Ectodermal cell (in vitro differentiated cells): ENCODE measurements at regions not wholly inside any gene's neighbourhood (a gene's known extent, or its start where the extent isn't known, plus 50 kb on each side); places are given as distances from the start of the nearest gene placed in this dataset.

Source experiments
- H3K27ac ChIP-seq: 2 replicates; pipeline ENCODE4 v1.7.0; 2013; ENCODE audit warnings: mild to moderate bottlenecking, low read depth, low read length; ENCODE audit not compliant: insufficient read depth, poor library complexity, severe bottlenecking
- H3K27me3 ChIP-seq: 2 replicates; pipeline ENCODE4 v1.7.0; 2013; ENCODE audit warnings: mild to moderate bottlenecking, low read length; ENCODE audit not compliant: insufficient read depth, control insufficient read depth, poor library complexity, severe bottlenecking
- H3K36me3 ChIP-seq: one replicate; pipeline ENCODE4 v1.7.0; 2013; ENCODE audit warnings: low read length; ENCODE audit not compliant: control insufficient read depth, insufficient read depth
- H3K4me1 ChIP-seq: one replicate; pipeline ENCODE4 v1.7.0; 2013; ENCODE audit warnings: low read length; ENCODE audit not compliant: control insufficient read depth, insufficient read depth
- H3K4me3 ChIP-seq: 2 replicates; pipeline ENCODE4 v1.7.0; 2013; ENCODE audit warnings: low read depth, low read length, control low read depth; ENCODE audit not compliant: insufficient read depth
- H3K9me3 ChIP-seq: 2 replicates; pipeline ENCODE4 v1.7.0; 2013; ENCODE audit warnings: mild to moderate bottlenecking, low read length, moderate library complexity; ENCODE audit not compliant: control insufficient read depth
- WGBS, 2 experiments: methylation state at CpG; one replicate each; pipeline ENCODE4 v1.1.7; 2013; ENCODE audit warnings: missing lambda C conversion rate in 2 of 2; 5-methylcytosine and 5-hydroxymethylcytosine counted together

DNA sequence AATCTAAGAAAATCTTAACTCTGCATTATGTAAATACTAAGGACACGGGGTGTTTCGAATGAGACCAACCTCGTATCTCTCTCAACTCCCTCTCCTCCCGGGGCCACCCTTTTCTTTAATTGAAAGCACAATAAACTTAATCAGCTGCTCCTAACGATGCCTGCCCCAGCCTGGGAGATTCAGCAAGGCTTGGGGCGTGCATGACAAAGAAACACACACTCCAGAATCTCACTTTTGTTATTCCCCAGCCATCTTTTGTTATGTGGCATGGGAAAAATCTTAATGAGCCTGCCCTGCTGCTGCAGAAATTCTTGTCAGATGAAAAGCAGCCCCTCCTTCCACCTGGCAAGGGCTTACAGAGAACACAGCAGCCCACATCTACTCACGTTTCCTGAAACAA is 117.4 kb downstream of the TTLL2 start:
- WGBS, 2 experiments = 0% methylated on average over 7 of the region's 7 CpGs
- Histone ChIP-seq H3K4me1 (peaks cover 52% of the 10 kb centered on the region), H3K36me3 (no peaks in the 10 kb centered on the region), H3K27me3 (no peaks in the 10 kb centered on the region), H3K4me3 (no peak overlapping the region), H3K27ac (peak overlapping the region; percentile 96), H3K9me3 (no peaks in the 10 kb centered on the region)

DNA sequence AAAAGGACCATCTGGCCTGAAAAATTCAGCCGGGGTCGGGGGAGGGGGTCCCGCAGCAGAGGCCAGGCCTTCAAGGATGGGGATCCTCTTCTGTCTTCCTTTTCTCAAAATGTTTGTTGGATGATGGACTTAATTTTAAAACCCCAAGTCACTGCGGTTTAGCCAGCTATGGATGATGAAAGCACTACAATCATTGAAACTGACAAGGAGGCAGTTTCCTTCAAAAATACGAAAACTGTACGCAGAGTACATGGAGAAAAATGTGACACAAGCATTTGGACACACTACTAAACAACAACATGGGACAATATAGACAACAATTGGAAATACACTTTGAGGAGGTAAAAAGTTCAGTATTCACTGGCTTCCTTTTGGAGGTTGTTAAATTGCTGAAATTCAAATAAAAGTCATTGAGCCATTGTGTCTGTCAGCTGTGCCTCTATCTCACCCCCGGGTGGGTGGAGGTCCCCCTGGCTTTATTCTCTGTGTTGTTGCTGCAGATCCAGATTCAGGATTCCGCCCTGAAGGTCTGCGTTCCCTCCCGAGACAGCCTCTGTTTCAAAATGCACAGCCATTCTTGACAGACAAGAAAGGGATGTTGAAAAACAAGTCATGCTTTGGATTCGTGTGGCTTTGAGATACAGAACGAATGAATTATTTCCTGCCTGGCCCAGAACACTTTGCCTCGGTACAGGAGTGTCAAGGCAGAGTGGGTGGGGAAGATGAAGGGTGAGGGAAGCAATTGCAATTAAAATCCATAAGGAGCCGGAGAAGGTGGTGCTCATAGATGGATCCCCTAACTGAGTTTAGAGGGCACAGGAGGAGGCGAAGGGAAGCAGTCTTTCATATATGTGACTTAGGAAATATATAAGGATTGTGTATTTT is 118.2 kb downstream of the TTLL2 start:
- no peaks in the 10 kb centered on the region for H3K36me3 ChIP-seq
- H3K4me1 ChIP-seq = peaks cover 53% of the 10 kb centered on the region
- no peaks in the 10 kb centered on the region for H3K27me3 ChIP-seq
- WGBS, 2 experiments = 40% methylated on average over 15 of the region's 15 CpGs
- H3K4me3 ChIP-seq = no peak overlapping the region
- no peaks in the 10 kb centered on the region for H3K9me3 ChIP-seq
- H3K27ac ChIP-seq = peak overlapping the region; percentile 96

DNA sequence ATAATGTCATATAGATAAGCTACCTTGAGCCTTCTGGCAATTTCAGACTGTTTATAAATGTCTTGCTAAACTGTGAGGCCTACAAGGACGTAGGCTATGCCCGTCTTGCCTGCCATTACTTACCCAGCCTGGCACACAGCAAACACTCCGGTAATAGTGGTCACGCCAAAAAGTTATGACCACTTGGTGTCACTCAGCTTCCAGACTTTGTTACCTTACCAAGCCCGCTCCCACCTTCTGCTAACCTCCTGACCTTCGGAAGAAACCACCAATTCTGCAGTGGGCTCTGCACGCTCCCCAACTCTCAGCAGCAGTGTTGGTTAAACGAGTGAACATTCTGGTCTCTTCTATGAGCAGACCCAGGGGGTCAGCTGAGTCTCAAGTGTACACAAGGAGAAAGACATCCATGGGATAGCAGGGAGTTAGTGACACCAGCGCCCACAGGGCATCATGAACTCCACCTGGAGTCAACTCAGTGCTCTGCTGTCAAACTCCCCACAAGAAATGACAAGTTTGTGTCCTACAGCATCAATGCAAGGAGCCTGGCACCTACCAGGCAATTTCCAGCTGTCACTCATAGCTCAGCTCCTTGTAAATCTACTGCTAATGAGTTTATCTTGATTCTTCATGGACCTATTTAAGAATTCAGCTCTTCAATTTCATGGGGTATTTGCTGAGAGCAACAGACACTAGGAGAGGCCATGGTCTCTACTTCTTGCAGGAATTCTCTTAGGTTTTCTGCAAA is 119.9 kb downstream of the TTLL2 start:
- no peak overlapping the region for H3K4me3 ChIP-seq
- H3K4me1 ChIP-seq = peaks cover 53% of the 10 kb centered on the region
- no peak overlapping the region for H3K27ac ChIP-seq
- 92 to 94% methylated on average over 9 of the region's 9 CpGs for WGBS, 2 experiments
- H3K27me3 ChIP-seq = no peaks in the 10 kb centered on the region
- H3K36me3 ChIP-seq = no peaks in the 10 kb centered on the region
- no peaks in the 10 kb centered on the region for H3K9me3 ChIP-seq

DNA sequence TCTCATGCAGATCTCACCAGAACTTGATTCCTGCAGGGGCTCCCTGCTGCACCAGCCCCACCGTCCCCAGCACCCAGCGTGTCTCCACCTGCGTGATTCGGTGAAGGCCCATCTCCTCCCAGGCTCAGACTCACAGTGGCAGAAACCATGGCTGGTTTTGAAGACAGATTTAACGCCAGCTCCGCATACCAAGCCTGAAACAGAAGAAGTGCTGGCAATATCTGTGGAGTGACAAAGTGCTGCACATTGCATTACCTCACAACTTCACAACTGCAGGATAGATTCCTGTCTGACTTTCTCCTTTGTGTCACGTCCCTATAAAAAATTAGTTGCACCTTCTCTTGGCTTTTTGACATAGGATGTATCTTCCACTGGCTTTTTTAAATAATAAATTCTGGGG is 120.7 kb downstream of the TTLL2 start:
- Histone ChIP-seq H3K27ac (no peak overlapping the region), H3K9me3 (no peaks in the 10 kb centered on the region), H3K27me3 (no peaks in the 10 kb centered on the region), H3K4me1 (peaks cover 53% of the 10 kb centered on the region), H3K36me3 (no peaks in the 10 kb centered on the region), H3K4me3 (no peak overlapping the region)
- 73 to 75% methylated on average over 7 of the region's 7 CpGs for WGBS, 2 experiments

DNA sequence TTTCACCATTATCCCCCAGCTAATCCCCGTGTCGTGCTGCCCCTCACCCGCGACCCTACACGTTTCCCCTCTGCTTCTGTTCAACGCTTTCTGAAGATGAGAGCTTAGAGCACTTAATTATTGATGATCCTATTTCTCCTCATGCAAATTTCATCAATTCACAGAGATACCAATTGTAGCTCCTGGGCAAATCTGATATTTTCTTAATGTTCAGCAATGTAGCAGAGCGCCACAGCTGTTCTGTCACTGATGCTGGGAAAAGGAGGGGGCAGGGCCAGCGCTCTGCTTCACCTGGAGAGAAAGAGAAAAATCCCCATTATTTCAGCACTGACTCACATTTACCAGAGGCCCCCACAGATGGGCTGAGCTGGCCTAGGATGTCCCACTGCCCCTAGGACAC is 121.2 kb downstream of the TTLL2 start:
- Histone ChIP-seq H3K9me3 (no peaks in the 10 kb centered on the region), H3K27ac (no peak overlapping the region), H3K27me3 (no peaks in the 10 kb centered on the region), H3K4me3 (no peak overlapping the region), H3K4me1 (peaks cover 49% of the 10 kb centered on the region), H3K36me3 (no peaks in the 10 kb centered on the region)
- WGBS, 2 experiments = 68 to 71% methylated on average over 8 of the region's 8 CpGs

DNA sequence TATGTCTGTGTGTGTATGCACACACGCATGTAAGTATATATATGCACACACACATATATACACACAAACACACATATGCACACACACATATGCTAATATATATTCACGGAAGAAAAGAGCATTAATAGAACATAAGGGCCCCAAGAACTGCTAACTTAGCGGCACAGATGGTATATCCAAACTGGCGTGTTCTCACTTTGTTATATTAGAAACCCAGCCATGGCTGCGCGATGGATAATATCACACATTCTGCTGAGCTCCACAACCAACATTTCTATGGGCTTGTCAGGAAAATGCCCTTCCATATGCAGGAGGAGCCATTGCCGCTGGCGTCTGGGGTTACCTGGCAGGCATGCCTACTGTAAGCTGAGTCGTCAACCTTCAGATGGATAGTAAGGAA is 122.1 kb downstream of the TTLL2 start:
- Histone ChIP-seq H3K36me3 (no peaks in the 10 kb centered on the region), H3K27ac (no peak overlapping the region), H3K27me3 (no peaks in the 10 kb centered on the region), H3K9me3 (no peaks in the 10 kb centered on the region), H3K4me1 (peaks cover 41% of the 10 kb centered on the region), H3K4me3 (no peak overlapping the region)
- 90 to 92% methylated on average over 8 to 9 of the region's 9 CpGs for WGBS, 2 experiments

DNA sequence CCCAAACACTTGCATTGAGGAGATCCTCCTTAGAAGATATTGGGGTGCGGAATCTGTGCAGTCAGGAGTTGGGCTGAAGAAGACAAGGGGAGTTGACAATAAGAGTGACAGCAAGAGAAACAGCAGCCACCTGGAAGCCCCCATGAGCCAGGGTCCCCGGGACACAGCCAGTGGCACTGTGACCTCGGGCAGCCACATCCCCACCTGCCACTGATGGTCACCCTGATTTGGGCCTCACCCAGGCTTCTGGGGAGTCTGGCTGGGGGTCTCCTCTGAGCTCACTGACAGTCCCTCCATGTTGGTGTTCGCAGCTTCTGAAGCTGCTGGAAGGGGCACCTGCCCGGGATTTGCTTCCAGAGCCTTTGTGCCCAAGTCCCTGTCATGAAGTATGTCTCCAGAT is 123.5 kb downstream of the TTLL2 start:
- Histone ChIP-seq H3K36me3 (no peaks in the 10 kb centered on the region), H3K27ac (no peak overlapping the region), H3K27me3 (no peaks in the 10 kb centered on the region), H3K4me3 (no peak overlapping the region), H3K4me1 (peaks cover 35% of the 10 kb centered on the region), H3K9me3 (no peaks in the 10 kb centered on the region)
- WGBS, 2 experiments = 96% methylated on average over 5 of the region's 5 CpGs

DNA sequence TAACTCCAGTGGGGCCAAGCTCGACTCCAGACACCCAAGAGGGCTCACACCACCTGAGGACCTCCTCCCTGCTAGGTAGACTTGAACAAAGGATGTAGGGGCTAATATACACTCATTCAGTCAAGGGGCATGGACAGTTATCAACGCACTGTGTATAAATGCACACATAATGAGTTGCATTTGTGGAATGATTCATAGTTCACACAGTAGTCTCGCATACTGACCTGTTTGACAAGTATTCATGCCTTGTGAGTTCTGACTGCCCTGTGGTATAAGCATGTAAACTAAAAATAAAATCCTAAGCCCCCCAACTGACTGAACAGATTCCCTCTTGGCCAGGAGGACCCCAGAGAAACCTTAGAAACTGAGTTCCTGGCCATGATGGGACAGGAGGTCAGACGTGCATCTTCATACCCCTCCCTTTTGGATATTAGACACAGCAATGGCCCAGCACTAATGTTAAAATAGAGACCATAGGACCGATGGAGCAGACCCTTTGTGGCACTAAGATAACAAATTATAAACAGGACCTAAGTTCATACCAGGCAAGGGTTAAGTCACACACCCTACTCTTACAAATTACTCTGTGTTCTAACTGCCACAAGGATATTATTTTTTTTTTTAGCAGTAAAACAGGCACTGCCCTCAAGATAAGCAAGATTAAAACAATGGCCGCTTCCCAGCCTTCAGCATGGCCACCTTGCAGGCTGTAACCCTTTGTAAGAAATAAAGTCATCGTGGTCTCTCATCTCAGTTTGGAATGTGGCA is 124.4 kb downstream of the TTLL2 start:
- Histone ChIP-seq H3K4me1 (peaks cover 27% of the 10 kb centered on the region), H3K27me3 (no peaks in the 10 kb centered on the region), H3K9me3 (no peaks in the 10 kb centered on the region), H3K4me3 (no peak overlapping the region), H3K27ac (no peak overlapping the region), H3K36me3 (no peaks in the 10 kb centered on the region)
- WGBS, 2 experiments = 88 to 89% methylated on average over 7 of the region's 7 CpGs

DNA sequence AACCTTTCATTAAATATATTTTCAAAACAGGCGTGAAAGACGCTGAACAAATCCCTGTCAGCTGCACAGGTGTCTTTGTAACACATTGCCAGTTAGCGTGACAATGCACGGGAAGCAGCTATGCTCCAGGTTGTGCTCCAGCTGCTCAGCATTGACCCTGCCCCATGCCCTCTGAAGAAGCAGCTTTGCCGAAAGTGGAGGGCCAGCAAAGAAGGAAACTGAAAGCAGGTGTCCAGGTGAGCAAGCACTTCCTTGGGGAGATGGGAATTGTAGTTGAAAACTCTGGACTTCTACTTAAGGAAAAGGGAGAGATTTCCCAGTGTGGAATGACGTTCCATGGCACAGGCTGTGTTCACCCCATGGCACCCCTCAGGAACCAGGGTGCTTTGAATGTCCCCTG is 125.7 kb downstream of the TTLL2 start:
- Histone ChIP-seq H3K9me3 (no peaks in the 10 kb centered on the region), H3K27me3 (no peaks in the 10 kb centered on the region), H3K27ac (no peak overlapping the region), H3K4me1 (peaks cover 17% of the 10 kb centered on the region), H3K4me3 (no peak overlapping the region), H3K36me3 (no peaks in the 10 kb centered on the region)
- 95 to 96% methylated on average over 6 of the region's 6 CpGs for WGBS, 2 experiments
